ENCODE measurements at regions not wholly inside any gene's neighbourhood (a gene's known extent, or its start where the extent isn't known, plus 50 kb on each side); places are given as distances from the start of the nearest gene placed in this dataset.

GRCh38 chr4:112842513-112842912, 205.6 kb downstream of the LARP7 start:
- TF ChIP-seq, protein P1, sequence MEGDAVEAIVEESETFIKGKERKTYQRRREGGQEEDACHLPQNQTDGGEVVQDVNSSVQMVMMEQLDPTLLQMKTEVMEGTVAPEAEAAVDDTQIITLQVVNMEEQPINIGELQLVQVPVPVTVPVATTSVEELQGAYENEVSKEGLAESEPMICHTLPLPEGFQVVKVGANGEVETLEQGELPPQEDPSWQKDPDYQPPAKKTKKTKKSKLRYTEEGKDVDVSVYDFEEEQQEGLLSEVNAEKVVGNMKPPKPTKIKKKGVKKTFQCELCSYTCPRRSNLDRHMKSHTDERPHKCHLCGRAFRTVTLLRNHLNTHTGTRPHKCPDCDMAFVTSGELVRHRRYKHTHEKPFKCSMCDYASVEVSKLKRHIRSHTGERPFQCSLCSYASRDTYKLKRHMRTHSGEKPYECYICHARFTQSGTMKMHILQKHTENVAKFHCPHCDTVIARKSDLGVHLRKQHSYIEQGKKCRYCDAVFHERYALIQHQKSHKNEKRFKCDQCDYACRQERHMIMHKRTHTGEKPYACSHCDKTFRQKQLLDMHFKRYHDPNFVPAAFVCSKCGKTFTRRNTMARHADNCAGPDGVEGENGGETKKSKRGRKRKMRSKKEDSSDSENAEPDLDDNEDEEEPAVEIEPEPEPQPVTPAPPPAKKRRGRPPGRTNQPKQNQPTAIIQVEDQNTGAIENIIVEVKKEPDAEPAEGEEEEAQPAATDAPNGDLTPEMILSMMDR (conservative IDR thresholded peaks at IDR 0.05), result no peak
- TF ChIP-seq ZFX (IDR thresholded peaks at IDR 0.05), result no peak
